GM23338 (cell line): ENCODE measurements at regions not wholly inside any gene's neighbourhood (a gene's known extent, or its start where the extent isn't known, plus 50 kb on each side); places are given as distances from the start of the nearest gene placed in this dataset.

Experiments used
- CREB1 ChIP-seq: fragments of 250-450 bp; sonication (Bioruptor Pico); IDR thresholded peaks from 2 replicates; pipeline ENCODE4 v1.5.0; 2020; ENCODE audit warnings: low read depth, mild to moderate bottlenecking, moderate library complexity
- CTCF ChIP-seq, 2 experiments: fragments of 200-600 bp in 1 of 2; sonication (generic) in 1 of 2; conservative IDR thresholded peaks; 2 replicates each; pipeline versions ENCODE4 v1.5.1 to v1.6.1; 2016 to 2017; ENCODE audit warnings: antibody characterized with exemption in 2 of 2, low read depth in 2 of 2, mild to moderate bottlenecking in 2 of 2, moderate library complexity in 1 of 2
- EZH2 ChIP-seq: fragments of 200-600 bp; sonication (generic); IDR thresholded peaks from one replicate; pipeline ENCODE4 v1.8.0; 2017; ENCODE audit warnings: antibody characterized with exemption, mild to moderate bottlenecking, low read depth; ENCODE audit not compliant: unreplicated experiment
- EZH2phosphoT487 ChIP-seq: fragments of 200-600 bp; sonication (generic); IDR thresholded peaks from one replicate; pipeline ENCODE4 v1.8.1; 2018; ENCODE audit warnings: antibody characterized with exemption; ENCODE audit not compliant: unreplicated experiment
- JUNB ChIP-seq: IDR thresholded peaks from one replicate; pipeline ENCODE4 v1.6.1; 2016; ENCODE audit warnings: antibody characterized with exemption; ENCODE audit not compliant: unreplicated experiment
- NANOG ChIP-seq: IDR thresholded peaks from 2 replicates; pipeline ENCODE4 v1.6.1; 2016; ENCODE audit warnings: antibody characterized with exemption, borderline replicate concordance
- POLR2AphosphoS5 ChIP-seq: IDR thresholded peaks from 2 replicates; pipeline ENCODE4 v1.6.1; 2016; ENCODE audit warnings: antibody characterized with exemption, low read depth
- REST ChIP-seq: IDR thresholded peaks from one replicate; pipeline ENCODE4 v1.6.1; 2018; ENCODE audit warnings: antibody characterized with exemption; ENCODE audit not compliant: unreplicated experiment
- ZNF462 ChIP-seq: fragments of 250-450 bp; sonication (Bioruptor Pico); IDR thresholded peaks from 2 replicates; pipeline ENCODE4 v1.5.0; 2020; ENCODE audit warnings: mild to moderate bottlenecking, moderate library complexity

- TF ChIP-seq CTCF (conservative IDR thresholded peaks at IDR 0.05; ENCODE audit: low read depth in 2 of 2) (no peak), CREB1 (CRISPR knock-in tag) (no peak), EZH2 (no peak), POLR2AphosphoS5 (no peak), NANOG (no peak), ZNF462 (no peak), JUNB (no peak), REST (no peak), EZH2phosphoT487 (no peak)
Observed at GRCh38 chr12:16972923-16973770, 367.2 kb upstream of the LMO3 start.
